ENCODE measurements at regions not wholly inside any gene's neighbourhood (a gene's known extent, or its start where the extent isn't known, plus 50 kb on each side); places are given as distances from the start of the nearest gene placed in this dataset.

GRCh38 chr4:186889876-186890643, 166.4 kb upstream of the FAT1 start:
- H3K9me3 ChIP-seq, result no peaks in the 10 kb centered on the region
- intact Hi-C loops (cut with DNase I), result no loop called here
- no peaks in the 10 kb centered on the region for H3K36me3 ChIP-seq
- no peak for DNase-seq (ENCODE audit: low spot score in 2 of 2)
- H3K4me3 ChIP-seq, result no peak overlapping the region
- no peak for TF ChIP-seq CTCF (IDR thresholded peaks at IDR 0.05)
- H3K27me3 ChIP-seq, result no peaks in the 10 kb centered on the region
- no peak overlapping the region for H3K27ac ChIP-seq
- H3K4me1 ChIP-seq, result no peaks in the 10 kb centered on the region

GRCh38 chr4:186891859-186892486, 168.3 kb upstream of the FAT1 start:
- no peaks in the 10 kb centered on the region for H3K27me3 ChIP-seq
- H3K27ac ChIP-seq, result no peak overlapping the region
- H3K4me3 ChIP-seq, result no peak overlapping the region
- intact Hi-C loops (cut with DNase I), result no loop called here
- TF ChIP-seq CTCF (IDR thresholded peaks at IDR 0.05), result no peak
- H3K9me3 ChIP-seq, result no peaks in the 10 kb centered on the region
- H3K4me1 ChIP-seq, result no peaks in the 10 kb centered on the region
- no peak for DNase-seq (ENCODE audit: low spot score in 2 of 2)
- H3K36me3 ChIP-seq, result no peaks in the 10 kb centered on the region

GRCh38 chr4:186898367-186898766, 174.7 kb upstream of the FAT1 start:
- Histone ChIP-seq H3K27me3 (no peaks in the 10 kb centered on the region), H3K4me3 (no peak overlapping the region), H3K36me3 (no peaks in the 10 kb centered on the region), H3K9me3 (no peaks in the 10 kb centered on the region), H3K27ac (no peak overlapping the region), H3K4me1 (no peaks in the 10 kb centered on the region)
- no peak for DNase-seq (ENCODE audit: low spot score in 2 of 2)
- no peak for TF ChIP-seq CTCF (IDR thresholded peaks at IDR 0.05)
- intact Hi-C loops (cut with DNase I), result no loop called here

- no peak overlapping the region for H3K4me3 ChIP-seq
- intact Hi-C loops (cut with DNase I), result no loop called here
- H3K27me3 ChIP-seq, result no peaks in the 10 kb centered on the region
- H3K9me3 ChIP-seq, result no peaks in the 10 kb centered on the region
- no peak for DNase-seq (ENCODE audit: low spot score in 2 of 2)
- H3K27ac ChIP-seq, result no peak overlapping the region
- no peaks in the 10 kb centered on the region for H3K4me1 ChIP-seq
- TF ChIP-seq CTCF (IDR thresholded peaks at IDR 0.05), result no peak
- H3K36me3 ChIP-seq, result no peaks in the 10 kb centered on the region
Measured at GRCh38 chr4:186900232-186900900, 176.7 kb upstream of the FAT1 start.

GRCh38 chr4:186900984-186901383, 177.3 kb upstream of the FAT1 start:
- no peaks in the 10 kb centered on the region for H3K27me3 ChIP-seq
- H3K27ac ChIP-seq, result no peak overlapping the region
- H3K4me3 ChIP-seq, result no peak overlapping the region
- intact Hi-C loops (cut with DNase I), result no loop called here
- DNase-seq (ENCODE audit: low spot score in 2 of 2), result no peak
- no peak for TF ChIP-seq CTCF (IDR thresholded peaks at IDR 0.05)
- no peaks in the 10 kb centered on the region for H3K4me1 ChIP-seq
- no peaks in the 10 kb centered on the region for H3K36me3 ChIP-seq
- H3K9me3 ChIP-seq, result no peaks in the 10 kb centered on the region

All from ascending aorta (tissue), 2 donors.